Left ventricle myocardium inferior (tissue), 1 donor: ENCODE measurements at regions not wholly inside any gene's neighbourhood (a gene's known extent, or its start where the extent isn't known, plus 50 kb on each side); places are given as distances from the start of the nearest gene placed in this dataset.

Experiments
- DNase-seq: peaks from one replicate; pipeline ENCODE4 v3.0.0-alpha.2; 2020
- H3K27ac ChIP-seq: fragments of 200-600 bp; replicated peaks from 2 replicates; pipeline ENCODE4 v1.8.0; 2021
- H3K27me3 ChIP-seq: fragments of 200-600 bp; 2 replicates; pipeline ENCODE4 v1.8.0; 2021; ENCODE audit warnings: low read depth
- H3K36me3 ChIP-seq: fragments of 200-600 bp; 2 replicates; pipeline ENCODE4 v1.8.0; 2021
- H3K4me1 ChIP-seq: fragments of 200-600 bp; 2 replicates; pipeline ENCODE4 v1.8.0; 2021
- H3K4me3 ChIP-seq: fragments of 200-600 bp; 2 replicates; pipeline ENCODE4 v1.8.0; 2021; ENCODE audit warnings: mild to moderate bottlenecking, moderate library complexity
- H3K9me3 ChIP-seq: fragments of 200-600 bp; replicated peaks from 2 replicates; pipeline ENCODE4 v1.8.0; 2021
- intact Hi-C: fragments of 100-400 bp; cut with micrococcal nuclease; formaldehyde crosslinking; loops from one replicate; pipeline ENCODE4 v1.11.0; 2022
- TF ChIP-seq, protein P1 (sequence below): fragments of 200-600 bp; IDR thresholded peaks from 2 replicates; pipeline ENCODE4 v1.8.0; 2021; ENCODE audit warnings: antibody characterized with exemption, mild to moderate bottlenecking, borderline replicate concordance
- donor health status: DM: no; HTN: yes; CAD: no; lungs with severe emphysema.

DNA sequence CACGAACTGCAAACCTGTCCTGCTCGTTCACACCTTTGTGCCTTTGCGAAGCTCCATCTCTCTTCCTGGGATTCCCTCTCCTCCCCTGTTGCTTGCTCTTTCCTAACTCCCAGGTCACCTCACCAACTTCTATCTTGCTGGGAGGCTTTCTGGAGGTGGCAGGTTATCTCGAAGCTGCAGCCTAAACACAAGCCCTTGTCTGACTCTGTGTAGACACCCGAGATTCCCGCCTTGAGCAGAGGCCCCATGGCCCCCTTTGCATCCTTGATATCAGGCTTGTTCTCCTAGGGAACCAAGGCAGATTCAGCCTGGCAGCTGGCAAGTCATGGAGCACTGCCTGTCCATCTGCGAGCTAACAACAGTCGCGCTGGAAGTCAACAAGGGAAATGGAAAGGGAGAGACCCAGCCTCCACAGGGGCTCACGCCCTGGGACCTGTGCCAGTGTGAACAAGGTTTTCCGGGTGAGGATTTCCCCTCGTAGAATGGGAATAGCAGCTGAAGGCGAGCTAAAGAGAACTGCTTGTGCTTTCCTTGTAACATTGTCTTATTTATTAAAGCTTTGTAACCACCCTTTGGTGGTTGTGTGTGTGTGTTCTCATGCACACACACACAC lies 109.5 kb upstream of the JUN start:
- Histone ChIP-seq H3K4me1 (peaks cover 65% of the 10 kb centered on the region), H3K27ac (peak overlapping the region; percentile 86), H3K36me3 (no peaks in the 10 kb centered on the region), H3K4me3 (no peak overlapping the region), H3K27me3 (no peaks in the 10 kb centered on the region), H3K9me3 (no peaks in the 10 kb centered on the region)
- TF ChIP-seq, protein P1, sequence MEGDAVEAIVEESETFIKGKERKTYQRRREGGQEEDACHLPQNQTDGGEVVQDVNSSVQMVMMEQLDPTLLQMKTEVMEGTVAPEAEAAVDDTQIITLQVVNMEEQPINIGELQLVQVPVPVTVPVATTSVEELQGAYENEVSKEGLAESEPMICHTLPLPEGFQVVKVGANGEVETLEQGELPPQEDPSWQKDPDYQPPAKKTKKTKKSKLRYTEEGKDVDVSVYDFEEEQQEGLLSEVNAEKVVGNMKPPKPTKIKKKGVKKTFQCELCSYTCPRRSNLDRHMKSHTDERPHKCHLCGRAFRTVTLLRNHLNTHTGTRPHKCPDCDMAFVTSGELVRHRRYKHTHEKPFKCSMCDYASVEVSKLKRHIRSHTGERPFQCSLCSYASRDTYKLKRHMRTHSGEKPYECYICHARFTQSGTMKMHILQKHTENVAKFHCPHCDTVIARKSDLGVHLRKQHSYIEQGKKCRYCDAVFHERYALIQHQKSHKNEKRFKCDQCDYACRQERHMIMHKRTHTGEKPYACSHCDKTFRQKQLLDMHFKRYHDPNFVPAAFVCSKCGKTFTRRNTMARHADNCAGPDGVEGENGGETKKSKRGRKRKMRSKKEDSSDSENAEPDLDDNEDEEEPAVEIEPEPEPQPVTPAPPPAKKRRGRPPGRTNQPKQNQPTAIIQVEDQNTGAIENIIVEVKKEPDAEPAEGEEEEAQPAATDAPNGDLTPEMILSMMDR = no peak
- intact Hi-C loops = loop anchor here (10.0 kb wide), 1 partner anchor 79 kb away; no protein-coding TSS in a partner anchor
- DNase-seq = peak; percentile 57

- Histone ChIP-seq H3K4me3 (no peak overlapping the region), H3K4me1 (peaks cover 75% of the 10 kb centered on the region), H3K27me3 (no peaks in the 10 kb centered on the region), H3K9me3 (no peaks in the 10 kb centered on the region), H3K27ac (peak overlapping the region; percentile 86), H3K36me3 (no peaks in the 10 kb centered on the region)
- no peak for DNase-seq
- TF ChIP-seq, protein P1 = no peak
- intact Hi-C loops = loop anchor here (10.0 kb wide), 1 partner anchor 80 kb away; no protein-coding TSS in a partner anchor
Measured at GRCh38 chr1:58895082-58895481, 111.2 kb upstream of the JUN start.

DNA sequence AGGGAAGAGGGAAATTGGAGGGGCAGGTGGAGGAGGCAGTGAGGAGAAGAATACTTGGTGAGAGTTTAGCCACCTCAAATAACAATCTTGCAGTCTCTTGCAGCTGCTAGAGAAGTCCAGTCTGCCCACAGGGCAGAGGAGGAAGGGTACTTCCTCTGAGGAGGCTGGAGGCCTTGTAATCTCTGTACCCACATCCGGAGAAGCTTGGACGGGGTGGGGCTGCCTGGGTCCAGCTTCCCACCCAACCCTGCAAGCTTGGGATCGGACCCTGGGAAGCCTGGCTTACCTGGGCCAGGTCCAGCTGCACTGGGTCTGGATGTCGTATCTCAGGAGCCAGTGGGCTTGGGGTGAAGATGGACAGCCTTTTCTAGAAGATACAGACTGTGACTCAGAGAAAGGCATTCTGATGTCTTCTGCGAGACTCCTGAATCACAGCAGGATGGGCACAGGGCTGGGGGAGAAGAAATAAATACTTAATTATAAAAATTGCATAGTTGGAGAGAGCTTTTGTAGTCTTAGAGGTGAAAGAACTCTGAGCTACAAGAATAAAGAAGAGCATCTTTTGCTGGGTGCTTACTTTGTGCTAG lies 111.8 kb upstream of the JUN start:
- Histone ChIP-seq H3K27me3 (no peaks in the 10 kb centered on the region), H3K27ac (peak overlapping the region; percentile 86), H3K4me3 (no peak overlapping the region), H3K9me3 (no peaks in the 10 kb centered on the region), H3K4me1 (peaks cover 75% of the 10 kb centered on the region), H3K36me3 (no peaks in the 10 kb centered on the region)
- TF ChIP-seq, protein P1 = no peak
- DNase-seq = no peak
- intact Hi-C loops = loop anchor here (10.0 kb wide), 1 partner anchor 81 kb away; no protein-coding TSS in a partner anchor

GRCh38 chr1:58896246-58897183 lies 112.7 kb upstream of the JUN start:
- Histone ChIP-seq H3K4me1 (peaks cover 75% of the 10 kb centered on the region), H3K36me3 (no peaks in the 10 kb centered on the region), H3K27ac (peak overlapping the region; percentile 86), H3K27me3 (no peaks in the 10 kb centered on the region), H3K4me3 (no peak overlapping the region), H3K9me3 (no peaks in the 10 kb centered on the region)
- intact Hi-C loops = loop anchor here (10.0 kb wide), 1 partner anchor 82 kb away; no protein-coding TSS in a partner anchor
- peak; percentile 74 for DNase-seq
- TF ChIP-seq, protein P1 = no peak

DNA sequence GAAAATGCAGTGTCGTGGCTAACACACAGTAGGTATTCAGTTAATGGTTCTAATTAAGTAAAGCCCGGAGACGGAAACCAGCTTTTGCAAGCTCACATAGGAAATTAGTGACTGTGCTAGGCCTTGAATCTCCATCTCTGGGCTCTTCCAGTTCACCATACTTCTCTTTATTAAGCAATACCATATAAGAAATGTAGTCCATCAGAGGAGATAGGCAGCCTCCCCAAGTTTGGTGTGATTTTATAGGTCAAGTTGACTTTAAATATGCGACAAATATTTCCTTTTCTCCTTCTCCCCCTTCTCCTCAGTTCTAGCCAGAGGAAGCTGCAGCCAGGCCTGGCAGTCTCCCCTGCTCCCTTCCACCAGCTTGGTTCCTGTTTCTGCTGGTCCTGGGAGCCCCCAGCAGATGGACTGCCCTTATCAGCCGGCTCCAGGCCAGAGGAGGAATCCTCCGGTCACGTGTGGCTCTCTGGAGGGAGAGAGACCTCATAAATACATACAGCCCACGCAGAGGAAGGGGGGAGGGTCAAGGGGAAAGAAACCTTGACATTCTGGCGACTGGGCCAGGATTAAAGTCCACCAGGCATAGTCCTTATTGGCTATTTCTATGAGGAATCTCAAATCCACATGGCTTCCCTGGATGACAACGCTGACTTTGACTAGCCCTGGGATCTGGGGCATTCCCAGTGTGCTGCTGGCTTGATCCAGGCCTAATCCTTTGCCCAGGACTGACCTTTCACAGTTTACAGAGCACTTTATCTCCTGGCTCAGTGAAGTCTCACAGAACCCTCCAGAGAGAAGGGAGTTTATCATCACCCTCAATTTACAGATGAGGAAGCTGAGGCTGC lies 115.1 kb upstream of the JUN start:
- intact Hi-C loops = loop anchor here (10.0 kb wide), 1 partner anchor 84 kb away; no protein-coding TSS in a partner anchor
- H3K27ac ChIP-seq = peak overlapping the region; percentile 86
- DNase-seq = peak; percentile 67
- no peaks in the 10 kb centered on the region for H3K36me3 ChIP-seq
- H3K9me3 ChIP-seq = no peaks in the 10 kb centered on the region
- TF ChIP-seq, protein P1 = peak; percentile 19
- no peaks in the 10 kb centered on the region for H3K27me3 ChIP-seq
- no peak overlapping the region for H3K4me3 ChIP-seq
- peaks cover 74% of the 10 kb centered on the region for H3K4me1 ChIP-seq
